Tibial nerve (tissue), 4 donors: ENCODE measurements at regions not wholly inside any gene's neighbourhood (a gene's known extent, or its start where the extent isn't known, plus 50 kb on each side); places are given as distances from the start of the nearest gene placed in this dataset.

Experiments used
- CTCF ChIP-seq, 5 experiments: fragments of 200-600 bp in 3 of 5; fragments of 450-650 bp in 2 of 5; sonication (generic) in 3 of 5; IDR thresholded peaks; one replicate each; pipeline ENCODE4 v1.5.1; 2016 to 2019; ENCODE audit warnings: antibody characterized with exemption in 5 of 5, mild to moderate bottlenecking in 3 of 5, moderate library complexity in 2 of 5
- EP300 ChIP-seq, 2 donors: sonication (generic); formaldehyde crosslinking; IDR thresholded peaks; one replicate each; pipeline ENCODE4 v1.6.1; 2017; ENCODE audit warnings: antibody characterized with exemption in 2 of 2, mild to moderate bottlenecking in 1 of 2
- POLR2A ChIP-seq, 2 donors: fragments of 450-650 bp; IDR thresholded peaks; one replicate each; pipeline ENCODE4 v1.6.1; 2017; ENCODE audit warnings: antibody characterized with exemption in 2 of 2, mild to moderate bottlenecking in 2 of 2, moderate library complexity in 2 of 2

GRCh38 chr9:99419070-99419469 lies 197.0 kb downstream of the SEC61B start:
- no peak for TF ChIP-seq POLR2A (IDR thresholded peaks at IDR 0.05)
- no peak for TF ChIP-seq CTCF (IDR thresholded peaks at IDR 0.05)
- no peak for TF ChIP-seq EP300 (IDR thresholded peaks at IDR 0.05)
